ENCODE measurements at regions not wholly inside any gene's neighbourhood (a gene's known extent, or its start where the extent isn't known, plus 50 kb on each side); places are given as distances from the start of the nearest gene placed in this dataset.

- TF ChIP-seq, protein P1, sequence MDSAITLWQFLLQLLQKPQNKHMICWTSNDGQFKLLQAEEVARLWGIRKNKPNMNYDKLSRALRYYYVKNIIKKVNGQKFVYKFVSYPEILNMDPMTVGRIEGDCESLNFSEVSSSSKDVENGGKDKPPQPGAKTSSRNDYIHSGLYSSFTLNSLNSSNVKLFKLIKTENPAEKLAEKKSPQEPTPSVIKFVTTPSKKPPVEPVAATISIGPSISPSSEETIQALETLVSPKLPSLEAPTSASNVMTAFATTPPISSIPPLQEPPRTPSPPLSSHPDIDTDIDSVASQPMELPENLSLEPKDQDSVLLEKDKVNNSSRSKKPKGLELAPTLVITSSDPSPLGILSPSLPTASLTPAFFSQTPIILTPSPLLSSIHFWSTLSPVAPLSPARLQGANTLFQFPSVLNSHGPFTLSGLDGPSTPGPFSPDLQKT (CRISPR knock-in tag; IDR thresholded peaks at IDR 0.05; ENCODE audit: borderline replicate concordance): no peak
- TF ChIP-seq TCF12 (IDR thresholded peaks at IDR 0.05): no peak
- peak; percentile 74; the same call in 1 of the 2 replicates for TF ChIP-seq TCF12 (CRISPR knock-in tag; IDR thresholded peaks at IDR 0.05)
- no peak for TF ChIP-seq ZNF10 (CRISPR knock-in tag; IDR thresholded peaks at IDR 0.05; ENCODE audit: borderline replicate concordance, low read depth)
- TF ChIP-seq TGIF2 (CRISPR knock-in tag; IDR thresholded peaks at IDR 0.05): no peak; the same call in 1 of the 2 replicates
- TF ChIP-seq ADNP (CRISPR knock-in tag; IDR thresholded peaks at IDR 0.05): no peak
- TF ChIP-seq RBAK (CRISPR knock-in tag; IDR thresholded peaks at IDR 0.05): no peak
- TF ChIP-seq ZBTB34 (CRISPR knock-in tag; IDR thresholded peaks at IDR 0.05): peak; percentile 69; the same call in 1 of the 2 replicates
- peak; percentile 79; the same call in 1 of the 2 replicates for TF ChIP-seq WIZ (CRISPR knock-in tag; IDR thresholded peaks at IDR 0.05)
- TF ChIP-seq, protein P2, sequence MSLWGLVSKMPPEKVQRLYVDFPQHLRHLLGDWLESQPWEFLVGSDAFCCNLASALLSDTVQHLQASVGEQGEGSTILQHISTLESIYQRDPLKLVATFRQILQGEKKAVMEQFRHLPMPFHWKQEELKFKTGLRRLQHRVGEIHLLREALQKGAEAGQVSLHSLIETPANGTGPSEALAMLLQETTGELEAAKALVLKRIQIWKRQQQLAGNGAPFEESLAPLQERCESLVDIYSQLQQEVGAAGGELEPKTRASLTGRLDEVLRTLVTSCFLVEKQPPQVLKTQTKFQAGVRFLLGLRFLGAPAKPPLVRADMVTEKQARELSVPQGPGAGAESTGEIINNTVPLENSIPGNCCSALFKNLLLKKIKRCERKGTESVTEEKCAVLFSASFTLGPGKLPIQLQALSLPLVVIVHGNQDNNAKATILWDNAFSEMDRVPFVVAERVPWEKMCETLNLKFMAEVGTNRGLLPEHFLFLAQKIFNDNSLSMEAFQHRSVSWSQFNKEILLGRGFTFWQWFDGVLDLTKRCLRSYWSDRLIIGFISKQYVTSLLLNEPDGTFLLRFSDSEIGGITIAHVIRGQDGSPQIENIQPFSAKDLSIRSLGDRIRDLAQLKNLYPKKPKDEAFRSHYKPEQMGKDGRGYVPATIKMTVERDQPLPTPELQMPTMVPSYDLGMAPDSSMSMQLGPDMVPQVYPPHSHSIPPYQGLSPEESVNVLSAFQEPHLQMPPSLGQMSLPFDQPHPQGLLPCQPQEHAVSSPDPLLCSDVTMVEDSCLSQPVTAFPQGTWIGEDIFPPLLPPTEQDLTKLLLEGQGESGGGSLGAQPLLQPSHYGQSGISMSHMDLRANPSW (CRISPR knock-in tag; IDR thresholded peaks at IDR 0.05; ENCODE audit: borderline replicate concordance): no peak
- TF ChIP-seq IRX3 (CRISPR knock-in tag; IDR thresholded peaks at IDR 0.05; ENCODE audit: borderline replicate concordance, low read depth): no peak
- peak in 1 of 2 experiments; percentile 94; a peak in 2 of 4 replicates for TF ChIP-seq KLF16 (CRISPR knock-in tag; IDR thresholded peaks at IDR 0.05)
- peak; percentile 68 for TF ChIP-seq SP5 (CRISPR knock-in tag; IDR thresholded peaks at IDR 0.05; ENCODE audit: borderline replicate concordance, low read depth)
- TF ChIP-seq ZNF30 (CRISPR knock-in tag; IDR thresholded peaks at IDR 0.05): no peak
- TF ChIP-seq, protein P3, sequence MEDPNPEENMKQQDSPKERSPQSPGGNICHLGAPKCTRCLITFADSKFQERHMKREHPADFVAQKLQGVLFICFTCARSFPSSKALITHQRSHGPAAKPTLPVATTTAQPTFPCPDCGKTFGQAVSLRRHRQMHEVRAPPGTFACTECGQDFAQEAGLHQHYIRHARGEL (CRISPR knock-in tag; IDR thresholded peaks at IDR 0.05): no peak
- TF ChIP-seq ZNF205 (CRISPR knock-in tag; IDR thresholded peaks at IDR 0.05): 0 out of 2 replicates have a peak, but pooled peaks have one; percentile 67
- TF ChIP-seq, protein P4, sequence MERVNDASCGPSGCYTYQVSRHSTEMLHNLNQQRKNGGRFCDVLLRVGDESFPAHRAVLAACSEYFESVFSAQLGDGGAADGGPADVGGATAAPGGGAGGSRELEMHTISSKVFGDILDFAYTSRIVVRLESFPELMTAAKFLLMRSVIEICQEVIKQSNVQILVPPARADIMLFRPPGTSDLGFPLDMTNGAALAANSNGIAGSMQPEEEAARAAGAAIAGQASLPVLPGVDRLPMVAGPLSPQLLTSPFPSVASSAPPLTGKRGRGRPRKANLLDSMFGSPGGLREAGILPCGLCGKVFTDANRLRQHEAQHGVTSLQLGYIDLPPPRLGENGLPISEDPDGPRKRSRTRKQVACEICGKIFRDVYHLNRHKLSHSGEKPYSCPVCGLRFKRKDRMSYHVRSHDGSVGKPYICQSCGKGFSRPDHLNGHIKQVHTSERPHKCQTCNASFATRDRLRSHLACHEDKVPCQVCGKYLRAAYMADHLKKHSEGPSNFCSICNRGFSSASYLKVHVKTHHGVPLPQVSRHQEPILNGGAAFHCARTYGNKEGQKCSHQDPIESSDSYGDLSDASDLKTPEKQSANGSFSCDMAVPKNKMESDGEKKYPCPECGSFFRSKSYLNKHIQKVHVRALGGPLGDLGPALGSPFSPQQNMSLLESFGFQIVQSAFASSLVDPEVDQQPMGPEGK (CRISPR knock-in tag; IDR thresholded peaks at IDR 0.05): peak; percentile 98
- no peak for TF ChIP-seq RBFOX2 (IDR thresholded peaks at IDR 0.05; ENCODE audit: low read depth, low read length)
- TF ChIP-seq, protein P5, sequence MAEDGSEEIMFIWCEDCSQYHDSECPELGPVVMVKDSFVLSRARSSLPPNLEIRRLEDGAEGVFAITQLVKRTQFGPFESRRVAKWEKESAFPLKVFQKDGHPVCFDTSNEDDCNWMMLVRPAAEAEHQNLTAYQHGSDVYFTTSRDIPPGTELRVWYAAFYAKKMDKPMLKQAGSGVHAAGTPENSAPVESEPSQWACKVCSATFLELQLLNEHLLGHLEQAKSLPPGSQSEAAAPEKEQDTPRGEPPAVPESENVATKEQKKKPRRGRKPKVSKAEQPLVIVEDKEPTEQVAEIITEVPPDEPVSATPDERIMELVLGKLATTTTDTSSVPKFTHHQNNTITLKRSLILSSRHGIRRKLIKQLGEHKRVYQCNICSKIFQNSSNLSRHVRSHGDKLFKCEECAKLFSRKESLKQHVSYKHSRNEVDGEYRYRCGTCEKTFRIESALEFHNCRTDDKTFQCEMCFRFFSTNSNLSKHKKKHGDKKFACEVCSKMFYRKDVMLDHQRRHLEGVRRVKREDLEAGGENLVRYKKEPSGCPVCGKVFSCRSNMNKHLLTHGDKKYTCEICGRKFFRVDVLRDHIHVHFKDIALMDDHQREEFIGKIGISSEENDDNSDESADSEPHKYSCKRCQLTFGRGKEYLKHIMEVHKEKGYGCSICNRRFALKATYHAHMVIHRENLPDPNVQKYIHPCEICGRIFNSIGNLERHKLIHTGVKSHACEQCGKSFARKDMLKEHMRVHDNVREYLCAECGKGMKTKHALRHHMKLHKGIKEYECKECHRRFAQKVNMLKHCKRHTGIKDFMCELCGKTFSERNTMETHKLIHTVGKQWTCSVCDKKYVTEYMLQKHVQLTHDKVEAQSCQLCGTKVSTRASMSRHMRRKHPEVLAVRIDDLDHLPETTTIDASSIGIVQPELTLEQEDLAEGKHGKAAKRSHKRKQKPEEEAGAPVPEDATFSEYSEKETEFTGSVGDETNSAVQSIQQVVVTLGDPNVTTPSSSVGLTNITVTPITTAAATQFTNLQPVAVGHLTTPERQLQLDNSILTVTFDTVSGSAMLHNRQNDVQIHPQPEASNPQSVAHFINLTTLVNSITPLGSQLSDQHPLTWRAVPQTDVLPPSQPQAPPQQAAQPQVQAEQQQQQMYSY (CRISPR knock-in tag; IDR thresholded peaks at IDR 0.05): no peak
Observed at GRCh38 chr2:71882949-71883472, 264.7 kb downstream of the CYP26B1 start (continued).

All from HepG2 (cell line).